ENCODE measurements at regions not wholly inside any gene's neighbourhood (a gene's known extent, or its start where the extent isn't known, plus 50 kb on each side); places are given as distances from the start of the nearest gene placed in this dataset.

- no peaks in the 10 kb centered on the region for H4K20me1 ChIP-seq (ENCODE audit: insufficient read depth)
- intact Hi-C loops (cut with micrococcal nuclease): no loop called here
- no peak overlapping the region for H3K9ac ChIP-seq (ENCODE audit: low read length)
- BruUV-seq (replicated peaks): no TSS peak
- no peak overlapping the region for H3K4me2 ChIP-seq (ENCODE audit: low read length)
- no peak overlapping the region for H3K4me3 ChIP-seq (replicated peaks in 1 of 2; ENCODE audit: low read depth in 1 of 2, low read length in 2 of 2)
- ATAC-seq (no peak), DNase-seq (ENCODE audit: low read depth, low spot score) (no peak)
- H3K36me3 ChIP-seq (ENCODE audit: control insufficient read depth in 1 of 2, insufficient read depth in 2 of 2, low read length in 2 of 2): no peaks in the 10 kb centered on the region
- RAD21 ChIA-PET (ENCODE audit: low non-redundant PET in 1 of 2, low total read pairs in 2 of 2, uncharacterized antibody in 2 of 2, unreplicated experiment in 2 of 2): no interaction called here
- no peak overlapping the region for H2AFZ ChIP-seq (ENCODE audit: low read depth, low read length, poor library complexity, severe bottlenecking)
- peaks cover 0 to 5% of the 10 kb centered on the region in 2 experiments; a peak in 1 of 4 replicates for H3K4me1 ChIP-seq (ENCODE audit: control insufficient read depth in 1 of 2, insufficient read depth in 2 of 2, low read length in 2 of 2)
- H3K27ac ChIP-seq (ENCODE audit: low read depth, low read length): no peak overlapping the region
- POLR2A ChIA-PET: no interaction called here
- CTCF ChIA-PET: no interaction called here
- H3K27me3 ChIP-seq (ENCODE audit: insufficient read depth, low read length): no peaks in the 10 kb centered on the region
- no peaks in the 10 kb centered on the region for H3K9me2 ChIP-seq (ENCODE audit: insufficient read depth)
- TF ChIP-seq CBX3 (IDR thresholded peaks at IDR 0.05; ENCODE audit: low read depth) (no peak), SIN3A (IDR thresholded peaks at IDR 0.05; ENCODE audit: low read depth) (no peak), ZFX (IDR thresholded peaks at IDR 0.05) (no peak)
- no peaks in the 10 kb centered on the region for H3K79me2 ChIP-seq (ENCODE audit: insufficient read depth, low read length)
- H3K9me3 ChIP-seq (ENCODE audit: control insufficient read depth in 1 of 2, insufficient read depth in 1 of 2, low read depth in 1 of 2, low read length in 2 of 2): no peaks in the 10 kb centered on the region
Measured at GRCh38 chr10:71079761-71080380, 132.5 kb upstream of the UNC5B start.

- no peaks in the 10 kb centered on the region for H3K27me3 ChIP-seq (ENCODE audit: insufficient read depth, low read length)
- H3K4me3 ChIP-seq (replicated peaks in 1 of 2; ENCODE audit: low read depth in 1 of 2, low read length in 2 of 2): no peak overlapping the region
- BruUV-seq (replicated peaks): no TSS peak
- ChIA-PET POLR2A (no interaction called here), RAD21 (ENCODE audit: low non-redundant PET in 1 of 2, low total read pairs in 2 of 2, uncharacterized antibody in 2 of 2, unreplicated experiment in 2 of 2) (no interaction called here), CTCF (no interaction called here)
- intact Hi-C loops (cut with micrococcal nuclease): no loop called here
- H3K9ac ChIP-seq (ENCODE audit: low read length): no peak overlapping the region
- H3K4me1 ChIP-seq (ENCODE audit: control insufficient read depth in 1 of 2, insufficient read depth in 2 of 2, low read length in 2 of 2): peaks cover 0 to 8% of the 10 kb centered on the region in 2 experiments; a peak in 1 of 4 replicates
- no peak for ATAC-seq
- no peak for DNase-seq (ENCODE audit: low read depth, low spot score)
- H3K27ac ChIP-seq (ENCODE audit: low read depth, low read length): no peak overlapping the region
- no peaks in the 10 kb centered on the region for H3K79me2 ChIP-seq (ENCODE audit: insufficient read depth, low read length)
- no peak overlapping the region for H3K4me2 ChIP-seq (ENCODE audit: low read length)
- no peaks in the 10 kb centered on the region for H4K20me1 ChIP-seq (ENCODE audit: insufficient read depth)
- no peak overlapping the region for H2AFZ ChIP-seq (ENCODE audit: low read depth, low read length, poor library complexity, severe bottlenecking)
- H3K36me3 ChIP-seq (ENCODE audit: control insufficient read depth in 1 of 2, insufficient read depth in 2 of 2, low read length in 2 of 2): no peaks in the 10 kb centered on the region
- H3K9me3 ChIP-seq (ENCODE audit: control insufficient read depth in 1 of 2, insufficient read depth in 1 of 2, low read depth in 1 of 2, low read length in 2 of 2): no peaks in the 10 kb centered on the region
- no peaks in the 10 kb centered on the region for H3K9me2 ChIP-seq (ENCODE audit: insufficient read depth)
- no peak for TF ChIP-seq RAD21 (IDR thresholded peaks at IDR 0.05; ENCODE audit: low read depth)
- TF ChIP-seq EZH2phosphoT487 (IDR thresholded peaks at IDR 0.05; ENCODE audit: borderline replicate concordance): no peak
- TF ChIP-seq REST (IDR thresholded peaks at IDR 0.05; ENCODE audit: low read depth): no peak
- no peak for TF ChIP-seq MAX (IDR thresholded peaks at IDR 0.05)
- no peak for TF ChIP-seq ATF3 (IDR thresholded peaks at IDR 0.05)
- TF ChIP-seq CEBPB (IDR thresholded peaks at IDR 0.05; ENCODE audit: low read depth): no peak
- TF ChIP-seq TCF7L2 (IDR thresholded peaks at IDR 0.05; ENCODE audit: borderline replicate concordance, extremely low read depth, insufficient read depth, insufficient read length): no peak
- no peak for TF ChIP-seq JUND (IDR thresholded peaks at IDR 0.05)
- no peak for TF ChIP-seq ZFX (IDR thresholded peaks at IDR 0.05)
- TF ChIP-seq SIN3A (IDR thresholded peaks at IDR 0.05; ENCODE audit: low read depth): no peak
- no peak for TF ChIP-seq CBX3 (IDR thresholded peaks at IDR 0.05; ENCODE audit: low read depth)
- TF ChIP-seq EGR1 (IDR thresholded peaks at IDR 0.05; ENCODE audit: low read depth): no peak
- no peak for TF ChIP-seq EZH2 (IDR thresholded peaks at IDR 0.05)
- TF ChIP-seq POLR2AphosphoS5 (IDR thresholded peaks at IDR 0.05; ENCODE audit: low read depth, low read length): no peak
Measured at GRCh38 chr10:71080381-71081228, 131.8 kb upstream of the UNC5B start.

Measured in HCT116 (cell line).